Fibroblast of the aortic adventitia (primary cell): ENCODE measurements at regions not wholly inside any gene's neighbourhood (a gene's known extent, or its start where the extent isn't known, plus 50 kb on each side); places are given as distances from the start of the nearest gene placed in this dataset.

Source experiments
- DNase-seq: peaks from one replicate; pipeline ENCODE4 v3.0.0-alpha.2; 2010; ENCODE audit warnings: low read depth
- H3K4me3 ChIP-seq: 2 replicates; pipeline ENCODE4 v1.5.1; 2011; ENCODE audit warnings: low read depth, mild to moderate bottlenecking, control low read depth, low read length, moderate library complexity
- CTCF ChIP-seq: IDR thresholded peaks from 2 replicates; pipeline ENCODE4 v1.5.1; 2011; ENCODE audit warnings: mild to moderate bottlenecking, low read length, control low read depth, inconsistent platforms; ENCODE audit not compliant: insufficient read depth

DNA sequence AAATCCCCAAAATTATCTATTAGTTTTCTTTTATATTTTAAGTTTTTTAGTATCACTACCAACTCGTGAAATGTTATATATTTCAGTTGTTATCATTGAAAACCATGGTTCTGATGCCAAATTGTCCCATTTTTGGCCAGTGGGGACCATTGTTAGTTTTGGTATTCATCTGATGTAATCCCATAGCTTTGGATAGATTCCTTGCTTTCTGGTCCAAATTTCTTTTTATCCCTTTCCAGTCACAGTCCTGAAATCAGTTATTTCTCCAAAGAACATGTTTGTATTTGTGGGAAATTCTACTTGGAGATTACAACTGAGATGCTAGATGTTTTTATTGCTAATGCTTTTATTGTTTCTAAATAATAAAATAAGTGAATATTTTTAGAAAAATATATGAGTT is 976.8 kb upstream of the CRIM1 start:
- no peak for TF ChIP-seq CTCF
- no peak overlapping the region for H3K4me3 ChIP-seq
- DNase-seq, result no peak

DNA sequence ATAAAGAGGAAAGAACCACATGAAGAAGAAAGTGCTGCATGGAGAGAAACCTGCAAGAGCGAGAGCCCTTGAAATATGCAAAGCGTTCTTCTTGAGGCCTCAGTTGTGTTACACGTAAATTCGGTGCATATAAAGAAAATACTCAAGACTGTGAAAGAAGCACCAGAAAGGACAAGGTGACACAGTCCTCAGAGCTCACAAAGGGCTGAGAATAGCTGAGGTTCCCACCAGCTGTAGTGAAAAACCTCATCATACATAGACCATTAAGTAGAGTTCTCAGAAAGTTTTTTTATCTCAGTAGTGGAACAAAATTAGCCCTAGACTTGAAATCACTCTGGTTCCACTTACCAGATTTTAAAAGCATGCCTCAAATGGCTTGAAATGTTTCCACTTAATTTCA is 980.7 kb upstream of the CRIM1 start:
- no peak overlapping the region for H3K4me3 ChIP-seq
- TF ChIP-seq CTCF, result no peak
- DNase-seq, result no peak

GRCh38 chr2:35365859-35366258 is 989.7 kb upstream of the CRIM1 start:
- DNase-seq, result no peak
- H3K4me3 ChIP-seq, result no peak overlapping the region
- TF ChIP-seq CTCF, result no peak

GRCh38 chr2:35356332-35356731 is 999.2 kb upstream of the CRIM1 start:
- no peak for TF ChIP-seq CTCF
- H3K4me3 ChIP-seq, result no peak overlapping the region
- no peak for DNase-seq

GRCh38 chr2:35355056-35355455 is 1000.5 kb upstream of the CRIM1 start:
- DNase-seq, result no peak
- no peak overlapping the region for H3K4me3 ChIP-seq
- no peak for TF ChIP-seq CTCF

GRCh38 chr2:35347561-35347960 is 1008.0 kb upstream of the CRIM1 start:
- no peak overlapping the region for H3K4me3 ChIP-seq
- no peak for DNase-seq
- no peak for TF ChIP-seq CTCF

- H3K4me3 ChIP-seq, result no peak overlapping the region
- no peak for DNase-seq
- no peak for TF ChIP-seq CTCF
Observed at GRCh38 chr2:35343135-35343534, 1012.4 kb upstream of the CRIM1 start.
